GM18499 (cell line): ENCODE measurements at regions not wholly inside any gene's neighbourhood (a gene's known extent, or its start where the extent isn't known, plus 50 kb on each side); places are given as distances from the start of the nearest gene placed in this dataset.

Source experiments
- ATAC-seq: cut with Tn5 transposase; IDR thresholded peaks from one replicate; pipeline ENCODE4 v1.9.1; 2021; ENCODE audit warnings: moderate number of reproducible peaks; ENCODE audit not compliant: insufficient read depth, unreplicated experiment

GRCh38 chr9:38200431-38200830, 131.4 kb upstream of the SHB start:
- ATAC-seq: no peak

DNA sequence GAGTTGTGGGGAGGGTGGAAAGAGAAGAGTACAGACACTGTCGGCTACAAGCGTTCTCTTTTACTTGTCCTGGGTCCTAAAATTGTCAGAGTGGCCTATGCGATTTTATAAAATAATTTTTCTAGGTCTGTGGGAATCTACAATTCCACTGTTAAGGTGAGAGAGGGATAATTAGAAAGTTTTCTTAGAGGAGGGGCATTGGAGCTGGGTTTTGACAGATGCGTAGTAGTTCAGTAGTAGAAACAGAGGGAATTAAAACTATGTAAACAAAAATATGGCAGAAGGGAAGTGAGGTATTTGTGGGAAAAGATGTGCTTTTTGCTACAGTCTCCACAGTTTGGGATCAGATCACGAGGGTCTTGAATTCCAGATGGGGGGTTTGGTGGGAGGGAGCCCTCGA, 129.1 kb upstream of the SHB start:
- no peak for ATAC-seq

GRCh38 chr9:38196714-38197113, 127.7 kb upstream of the SHB start:
- no peak for ATAC-seq

- ATAC-seq: no peak
Observed at GRCh38 chr9:38195737-38196161, 126.7 kb upstream of the SHB start.

GRCh38 chr9:38194870-38195269, 125.8 kb upstream of the SHB start:
- no peak for ATAC-seq

- no peak for ATAC-seq
Observed at GRCh38 chr9:38192731-38193265, 123.8 kb upstream of the SHB start.

DNA sequence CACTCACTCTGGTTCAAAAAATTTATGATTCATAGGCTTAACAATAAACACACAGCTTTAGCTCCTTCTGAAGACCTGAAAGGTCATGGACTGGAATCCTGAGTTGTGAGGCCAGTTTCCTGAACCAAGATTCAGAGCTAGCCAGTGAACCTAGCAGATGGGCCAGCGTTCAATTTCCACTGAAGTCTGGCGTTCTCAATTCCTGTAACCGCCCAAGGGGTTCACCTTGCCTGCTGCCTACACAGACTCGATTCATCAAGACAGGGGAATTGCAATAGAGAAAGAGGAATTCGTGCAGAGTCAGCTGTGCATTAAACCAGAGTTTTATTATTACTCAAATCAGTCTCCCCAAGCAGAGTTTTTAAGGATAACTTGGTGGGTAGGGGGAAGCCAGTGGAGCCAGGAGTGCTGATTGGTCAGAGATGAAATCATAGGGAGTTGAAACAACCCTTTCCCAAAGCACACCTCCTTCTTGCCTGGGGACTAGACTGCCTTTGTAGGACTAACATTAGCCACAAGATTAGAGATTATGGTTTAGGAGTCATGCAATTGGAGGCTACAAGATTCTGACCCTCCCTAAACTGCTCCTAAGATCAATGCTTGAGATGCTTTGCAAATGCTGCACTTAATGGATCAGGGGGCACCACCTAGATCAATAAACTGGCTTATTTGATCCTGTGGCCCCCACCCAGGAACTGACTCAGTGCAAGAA, 117.5 kb upstream of the SHB start:
- ATAC-seq: no peak

- ATAC-seq: no peak
Observed at GRCh38 chr9:38185647-38186403, 116.8 kb upstream of the SHB start.

DNA sequence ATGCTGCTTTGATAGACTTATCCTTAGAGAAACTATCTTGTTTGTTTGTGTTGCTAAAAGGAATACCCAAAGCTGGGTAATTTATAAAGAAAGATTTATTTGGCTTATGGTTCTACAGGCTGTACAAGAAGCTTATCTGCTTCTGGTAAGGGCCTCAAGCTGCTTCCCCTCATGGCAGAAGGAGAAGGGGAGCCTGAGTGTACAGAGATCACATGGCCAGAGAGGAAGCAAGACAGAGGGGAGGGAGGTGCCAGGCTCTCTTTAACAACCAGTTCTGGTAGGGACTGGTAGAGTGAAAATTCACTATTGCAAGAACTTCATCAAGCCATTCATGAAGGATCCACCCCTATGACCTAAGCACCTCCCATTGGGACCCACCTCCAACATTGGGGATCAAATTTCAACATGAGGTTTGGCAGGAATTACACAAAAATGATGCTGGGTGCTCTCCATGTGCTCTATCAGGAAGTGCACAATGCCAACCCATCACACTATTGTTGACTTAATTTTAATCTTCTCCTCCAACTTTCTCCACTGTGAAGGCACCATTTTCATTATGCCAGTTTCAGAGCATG, 115.1 kb upstream of the SHB start:
- ATAC-seq: no peak

- ATAC-seq: no peak
Observed at GRCh38 chr9:38182321-38182720, 113.3 kb upstream of the SHB start.

DNA sequence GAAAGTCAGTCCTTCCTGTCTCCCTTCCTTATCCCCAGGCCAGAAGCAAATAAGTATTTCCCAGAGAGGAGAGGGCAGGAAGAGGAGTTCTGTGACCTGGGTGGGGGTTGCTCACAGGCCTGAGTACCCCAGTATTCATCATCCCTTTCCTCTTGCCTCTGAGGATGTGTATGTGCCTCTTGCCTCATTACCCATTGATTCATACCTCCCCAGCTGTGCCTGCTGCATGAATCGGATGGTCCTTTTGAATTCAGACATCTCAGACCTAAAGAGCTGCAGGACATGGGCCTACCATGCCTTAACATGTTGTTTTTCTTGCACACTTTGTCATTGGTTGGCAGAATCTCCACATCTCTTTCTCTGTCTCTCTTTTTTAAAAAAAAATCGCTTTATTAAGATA, 112.8 kb upstream of the SHB start:
- ATAC-seq: no peak

- no peak for ATAC-seq
Observed at GRCh38 chr9:38181232-38181631, 112.2 kb upstream of the SHB start.

GRCh38 chr9:38180656-38181055, 111.6 kb upstream of the SHB start:
- ATAC-seq: no peak

GRCh38 chr9:38179965-38180364, 110.9 kb upstream of the SHB start:
- ATAC-seq: no peak

- no peak for ATAC-seq
Observed at GRCh38 chr9:38178237-38178636, 109.2 kb upstream of the SHB start.

- no peak for ATAC-seq
Observed at GRCh38 chr9:38177680-38178079, 108.7 kb upstream of the SHB start.

- ATAC-seq: no peak
Observed at GRCh38 chr9:38176251-38176650, 107.2 kb upstream of the SHB start.

DNA sequence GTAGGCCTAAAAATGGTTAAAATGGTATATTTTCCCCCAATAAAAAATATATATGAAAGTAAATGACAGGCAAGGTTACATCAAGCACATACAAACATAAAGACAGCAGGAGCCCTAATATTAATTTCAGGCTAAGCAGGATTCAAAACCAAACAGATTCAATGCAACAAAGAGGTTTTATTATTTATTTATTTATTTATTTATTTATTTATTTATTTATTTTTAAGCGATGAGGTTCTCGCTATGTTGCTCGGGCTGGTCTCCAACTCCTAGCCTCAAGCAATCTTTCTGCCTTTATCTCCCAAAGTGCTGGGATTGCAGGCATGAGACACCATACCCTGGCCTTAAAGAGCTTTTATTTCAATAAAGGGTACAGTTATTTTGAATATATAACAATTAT, 106.4 kb upstream of the SHB start:
- ATAC-seq: no peak

DNA sequence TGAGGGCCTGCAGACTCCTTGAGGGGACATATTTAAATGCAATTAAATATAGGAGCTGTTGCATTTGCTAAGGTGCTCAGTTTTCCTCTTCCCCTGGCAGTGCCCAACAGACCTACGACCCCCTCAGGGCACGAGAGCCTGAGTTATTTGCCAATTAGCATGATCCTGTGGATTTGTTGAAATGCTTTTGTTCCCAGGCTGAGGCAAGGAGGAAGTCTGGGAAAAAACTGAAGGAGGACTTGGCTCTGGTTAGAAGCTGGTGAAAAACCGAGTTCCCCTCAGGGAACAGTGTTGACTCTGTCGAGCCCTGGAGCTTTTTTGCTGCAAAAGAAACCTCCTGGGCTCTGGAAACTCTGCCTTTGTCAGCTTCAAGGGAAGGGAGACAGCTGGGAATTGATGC, 103.6 kb upstream of the SHB start:
- ATAC-seq: no peak

DNA sequence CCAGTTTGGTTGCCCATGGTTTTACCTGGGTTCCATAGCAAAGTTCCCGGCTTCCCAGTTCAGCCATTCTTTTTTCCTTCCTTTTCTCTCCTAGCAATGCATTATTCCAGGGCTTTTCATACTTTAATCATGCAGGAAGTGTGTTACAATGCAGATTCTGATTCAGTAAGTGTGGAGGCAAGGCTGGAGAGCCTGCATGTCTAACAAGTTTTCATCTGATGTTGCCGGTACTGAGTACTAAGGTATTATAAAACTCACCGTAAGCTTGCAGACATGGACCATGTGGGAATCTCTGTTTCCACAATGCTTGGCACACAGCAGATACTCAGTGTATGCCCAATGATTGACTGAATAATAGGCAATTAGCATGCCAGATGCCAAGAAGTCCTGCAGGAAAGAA, 102.9 kb upstream of the SHB start:
- no peak for ATAC-seq

DNA sequence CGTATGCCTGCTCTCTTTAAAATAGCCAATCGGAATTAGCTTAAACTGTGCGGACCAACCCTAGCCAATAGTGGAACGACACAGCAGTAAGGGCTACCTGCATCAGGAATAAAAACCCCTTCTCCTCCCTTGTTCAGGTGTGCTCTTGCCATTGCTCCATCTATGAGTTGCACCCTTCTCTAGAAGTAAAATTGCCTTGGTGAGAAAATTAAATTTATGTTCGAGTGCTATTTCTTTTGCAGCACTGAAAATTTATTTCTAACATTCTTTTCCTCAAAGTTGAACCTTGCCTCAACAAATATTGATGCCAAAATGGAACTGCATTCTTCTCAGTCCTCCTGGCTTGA, 102.5 kb upstream of the SHB start:
- no peak for ATAC-seq
